Natural killer cell (primary cell): ENCODE measurements at regions not wholly inside any gene's neighbourhood (a gene's known extent, or its start where the extent isn't known, plus 50 kb on each side); places are given as distances from the start of the nearest gene placed in this dataset.

Source experiments
- ATAC-seq, 3 donors: fragments of 150-1000 bp in 2 of 3; fragments of 200-7000 bp in 1 of 3; cut with Tn5 transposase; 1 replicate in 1 of 3; 2 replicates in 2 of 3; pipeline ENCODE4 v1.10.0; 2021; ENCODE audit warnings: mild to moderate bottlenecking in 2 of 3, moderate library complexity in 2 of 3
- DNase-seq, 2 donors: peaks; one replicate each; pipeline versions ENCODE4 v3.0.0 to v3.0.0-alpha.2; 2013 to 2021; ENCODE audit warnings: mixed read lengths in 1 of 2
- H3K27ac ChIP-seq: one replicate; pipeline ENCODE4 v1.5.1; 2013; ENCODE audit warnings: mild to moderate bottlenecking, low read length
- H3K27me3 ChIP-seq: one replicate; pipeline ENCODE4 v1.6.1; 2013; ENCODE audit warnings: low read length; ENCODE audit not compliant: control insufficient read depth, insufficient read depth
- H3K36me3 ChIP-seq: one replicate; pipeline ENCODE4 v1.6.1; 2013; ENCODE audit warnings: low read length; ENCODE audit not compliant: control insufficient read depth, insufficient read depth
- H3K4me1 ChIP-seq: one replicate; pipeline ENCODE4 v1.6.1; 2013; ENCODE audit warnings: low read length; ENCODE audit not compliant: control insufficient read depth, insufficient read depth
- H3K4me3 ChIP-seq: one replicate; pipeline ENCODE4 v1.5.1; 2013; ENCODE audit warnings: low read length
- H3K9me3 ChIP-seq: one replicate; pipeline ENCODE4 v1.6.1; 2013; ENCODE audit warnings: low read length; ENCODE audit not compliant: control insufficient read depth, insufficient read depth
- H3K27ac Mint-ChIP-seq, 2 donors: one replicate each; pipeline ENCODE4 v1.8.0; 2022; ENCODE audit warnings: mild to moderate bottlenecking in 2 of 2, mixed read lengths in 2 of 2, moderate library complexity in 1 of 2
- H3K27me3 Mint-ChIP-seq, 2 donors: one replicate each; pipeline ENCODE4 v1.8.0; 2022; ENCODE audit warnings: low read depth in 2 of 2, mixed read lengths in 2 of 2
- H3K36me3 Mint-ChIP-seq: one replicate; pipeline ENCODE4 v1.8.0; 2022; ENCODE audit warnings: mixed read lengths
- H3K4me1 Mint-ChIP-seq, 2 donors: one replicate each; pipeline ENCODE4 v1.8.0; 2022; ENCODE audit warnings: mixed read lengths in 2 of 2
- H3K4me3 Mint-ChIP-seq: one replicate; pipeline ENCODE4 v1.8.0; 2022; ENCODE audit warnings: mild to moderate bottlenecking, moderate library complexity, mixed read lengths
- H3K9me3 Mint-ChIP-seq, 2 donors: one replicate each; pipeline ENCODE4 v1.8.0; 2022; ENCODE audit warnings: mixed read lengths in 2 of 2
- CTCF ChIP-seq: fragments of 200-600 bp; IDR thresholded peaks from one replicate; pipeline ENCODE4 v1.8.0; 2022; ENCODE audit warnings: antibody characterized with exemption
- WGBS: methylation state at CpG from one replicate; pipeline ENCODE4 v1.1.7; 2013; ENCODE audit warnings: missing lambda C conversion rate; ENCODE audit not compliant: insufficient coverage; 5-methylcytosine and 5-hydroxymethylcytosine counted together
- intact Hi-C: fragments of 100-400 bp; cut with micrococcal nuclease; formaldehyde crosslinking; loops from one replicate; pipeline ENCODE4 v1.14.2; 2022

- Mint-ChIP-seq H3K27me3 (peaks cover 5 to 13% of the 10 kb centered on the region in 2 donors), H3K4me3 (no peak overlapping the region), H3K9me3 (no peaks in the 10 kb centered on the region), H3K27ac (no peak overlapping the region), H3K36me3 (no peaks in the 10 kb centered on the region), H3K4me1 (peaks cover 0 to 21% of the 10 kb centered on the region in 2 donors)
- WGBS: 91% methylated on average over 19 of the region's 19 CpGs
- DNase-seq (no peak), ATAC-seq (peak in 1 of 3 donors; percentile 22)
- Histone ChIP-seq H3K27me3 (no peaks in the 10 kb centered on the region), H3K4me3 (no peak overlapping the region), H3K9me3 (no peaks in the 10 kb centered on the region), H3K27ac (no peak overlapping the region), H3K36me3 (no peaks in the 10 kb centered on the region), H3K4me1 (peaks cover 34% of the 10 kb centered on the region)
- intact Hi-C loops: no loop called here
- no peak for TF ChIP-seq CTCF
Measured at GRCh38 chr6:166750108-166750793, 123.2 kb upstream of the RPS6KA2 start.

GRCh38 chr6:166749666-166750065 is 122.6 kb upstream of the RPS6KA2 start:
- intact Hi-C loops: no loop called here
- H3K36me3 ChIP-seq: no peaks in the 10 kb centered on the region
- H3K27ac Mint-ChIP-seq: no peak overlapping the region

GRCh38 chr6:166747644-166748595 is 120.9 kb upstream of the RPS6KA2 start:
- intact Hi-C loops: no loop called here
- no peak for TF ChIP-seq CTCF
- H3K36me3 Mint-ChIP-seq: no peaks in the 10 kb centered on the region
- ATAC-seq (no peak), DNase-seq (no peak)
- no peaks in the 10 kb centered on the region for H3K27me3 ChIP-seq
- no peak overlapping the region for H3K27ac Mint-ChIP-seq
- H3K36me3 ChIP-seq: no peaks in the 10 kb centered on the region
- peaks cover 5 to 6% of the 10 kb centered on the region in 2 donors for H3K27me3 Mint-ChIP-seq
- H3K4me1 ChIP-seq: peaks cover 36% of the 10 kb centered on the region
- 68% methylated on average over 27 of the region's 29 CpGs for WGBS
- no peaks in the 10 kb centered on the region for H3K9me3 Mint-ChIP-seq
- no peak overlapping the region for H3K4me3 Mint-ChIP-seq
- H3K9me3 ChIP-seq: no peaks in the 10 kb centered on the region
- peaks cover 0 to 21% of the 10 kb centered on the region in 2 donors for H3K4me1 Mint-ChIP-seq
- H3K27ac ChIP-seq: no peak overlapping the region
- H3K4me3 ChIP-seq: no peak overlapping the region

More at GRCh38 chr6:166749666-166750065, 122.6 kb upstream of the RPS6KA2 start:
- no peak for DNase-seq
- no peaks in the 10 kb centered on the region for H3K27me3 ChIP-seq
- H3K4me3 ChIP-seq: no peak overlapping the region
- Mint-ChIP-seq H3K36me3 (no peaks in the 10 kb centered on the region), H3K9me3 (no peaks in the 10 kb centered on the region), H3K4me1 (peaks cover 0 to 21% of the 10 kb centered on the region in 2 donors), H3K27me3 (peaks cover 5 to 13% of the 10 kb centered on the region in 2 donors), H3K4me3 (no peak overlapping the region)
- WGBS: 98% methylated on average over 5 of the region's 6 CpGs
- no peaks in the 10 kb centered on the region for H3K9me3 ChIP-seq
- no peak for ATAC-seq
- H3K4me1 ChIP-seq: peaks cover 34% of the 10 kb centered on the region
- no peak for TF ChIP-seq CTCF
- H3K27ac ChIP-seq: no peak overlapping the region
